ENCODE measurements at regions not wholly inside any gene's neighbourhood (a gene's known extent, or its start where the extent isn't known, plus 50 kb on each side); places are given as distances from the start of the nearest gene placed in this dataset.

- Histone ChIP-seq H3K27me3 (ENCODE audit: control insufficient read depth, insufficient read depth, low read length) (no peaks in the 10 kb centered on the region), H2AK5ac (ENCODE audit: low read depth, low read length) (no peak overlapping the region), H3K9me3 (ENCODE audit: control insufficient read depth, insufficient read depth, low read length) (no peaks in the 10 kb centered on the region), H4K5ac (ENCODE audit: low read depth, low read length) (no peak overlapping the region), H3K36me3 (ENCODE audit: control insufficient read depth, insufficient read depth, low read length) (no peaks in the 10 kb centered on the region), H2BK15ac (ENCODE audit: low read depth, low read length) (no peak overlapping the region), H4K8ac (ENCODE audit: low read depth in 2 of 2, low read length in 2 of 2) (no peak overlapping the region), H3K79me1 (ENCODE audit: low read depth in 1 of 2, low read length in 2 of 2) (no peaks in the 10 kb centered on the region), H3K9ac (ENCODE audit: low read depth, low read length) (no peak overlapping the region), H3K4me3 (ENCODE audit: insufficient read depth, low read depth, low read length) (no peak overlapping the region), H2AFZ (replicated peaks; ENCODE audit: low read length, poor library complexity) (peak overlapping the region; percentile 32), H3K18ac (ENCODE audit: low read depth, low read length) (no peak overlapping the region), H2AK9ac (replicated peaks; ENCODE audit: low read depth, low read length, poor library complexity) (no peak overlapping the region), H3K14ac (replicated peaks; ENCODE audit: low read depth, low read length) (no peak overlapping the region), H2BK5ac (ENCODE audit: low read depth, low read length, poor library complexity, severe bottlenecking) (no peak overlapping the region), H3K27ac (ENCODE audit: insufficient read depth, low read length) (no peak overlapping the region), H3K9me1 (ENCODE audit: insufficient read depth, low read length) (peaks cover 6% of the 10 kb centered on the region; the same call in 1 of the 2 replicates), H3K23ac (ENCODE audit: low read depth, low read length) (no peak overlapping the region), H2BK20ac (ENCODE audit: low read depth, low read length) (no peak overlapping the region), H3K4me2 (ENCODE audit: low read depth, low read length) (no peak overlapping the region), H3K56ac (ENCODE audit: extremely low read depth, insufficient read depth, low read length) (no peak overlapping the region), H4K91ac (ENCODE audit: insufficient read depth, low read depth, low read length) (no peak overlapping the region), H4K20me1 (ENCODE audit: insufficient read depth, low read length) (no peaks in the 10 kb centered on the region), H3K4ac (ENCODE audit: low read depth, low read length) (no peak overlapping the region; the same call in 1 of the 2 replicates), H2BK120ac (ENCODE audit: low read depth, low read length) (no peak overlapping the region), H3K4me1 (ENCODE audit: control insufficient read depth, insufficient read depth, low read length) (no peaks in the 10 kb centered on the region)
- intact Hi-C loops (cut with micrococcal nuclease) = no loop called here
- in situ Hi-C loops (cut with MboI; ENCODE audit: low sequenced_read_pairs) = loop anchor here (25.0 kb wide), 1 partner anchor 279 kb away; no protein-coding TSS in a partner anchor
- BruUV-seq (replicated peaks) = no TSS peak
- no peak for ATAC-seq (ENCODE audit: low read depth)
- no peak for TF ChIP-seq RAD21 (IDR thresholded peaks at IDR 0.05; ENCODE audit: low read length)
- no peak for TF ChIP-seq CTCF (conservative IDR thresholded peaks at IDR 0.05; ENCODE audit: low read depth, low read length)
- TF ChIP-seq RCOR1 (IDR thresholded peaks at IDR 0.05; ENCODE audit: insufficient replicate concordance, low read length) = no peak
- TF ChIP-seq POLR2A (IDR thresholded peaks at IDR 0.05; ENCODE audit: low read depth, low read length) = no peak
- no peak for TF ChIP-seq SMC3 (IDR thresholded peaks at IDR 0.05; ENCODE audit: low read depth, low read length)
- TF ChIP-seq BHLHE40 (IDR thresholded peaks at IDR 0.05; ENCODE audit: low read depth, low read length) = no peak
- TF ChIP-seq CEBPB (IDR thresholded peaks at IDR 0.05; ENCODE audit: low read depth, low read length) = no peak
- TF ChIP-seq, protein P1, sequence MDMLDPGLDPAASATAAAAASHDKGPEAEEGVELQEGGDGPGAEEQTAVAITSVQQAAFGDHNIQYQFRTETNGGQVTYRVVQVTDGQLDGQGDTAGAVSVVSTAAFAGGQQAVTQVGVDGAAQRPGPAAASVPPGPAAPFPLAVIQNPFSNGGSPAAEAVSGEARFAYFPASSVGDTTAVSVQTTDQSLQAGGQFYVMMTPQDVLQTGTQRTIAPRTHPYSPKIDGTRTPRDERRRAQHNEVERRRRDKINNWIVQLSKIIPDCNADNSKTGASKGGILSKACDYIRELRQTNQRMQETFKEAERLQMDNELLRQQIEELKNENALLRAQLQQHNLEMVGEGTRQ (IDR thresholded peaks at IDR 0.05; ENCODE audit: low read depth, low read length) = no peak
- TF ChIP-seq, protein P2, sequence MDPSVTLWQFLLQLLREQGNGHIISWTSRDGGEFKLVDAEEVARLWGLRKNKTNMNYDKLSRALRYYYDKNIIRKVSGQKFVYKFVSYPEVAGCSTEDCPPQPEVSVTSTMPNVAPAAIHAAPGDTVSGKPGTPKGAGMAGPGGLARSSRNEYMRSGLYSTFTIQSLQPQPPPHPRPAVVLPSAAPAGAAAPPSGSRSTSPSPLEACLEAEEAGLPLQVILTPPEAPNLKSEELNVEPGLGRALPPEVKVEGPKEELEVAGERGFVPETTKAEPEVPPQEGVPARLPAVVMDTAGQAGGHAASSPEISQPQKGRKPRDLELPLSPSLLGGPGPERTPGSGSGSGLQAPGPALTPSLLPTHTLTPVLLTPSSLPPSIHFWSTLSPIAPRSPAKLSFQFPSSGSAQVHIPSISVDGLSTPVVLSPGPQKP (IDR thresholded peaks at IDR 0.05; ENCODE audit: borderline replicate concordance, low read depth, low read length) = no peak
- TF ChIP-seq FOS (IDR thresholded peaks at IDR 0.05; ENCODE audit: low read depth, low read length) = no peak
- CTCF ChIA-PET = no interaction called here
- dilution Hi-C loops (cut with HindIII; ENCODE audit: low sequenced_read_pairs, unreplicated experiment) = no loop called here
- 60% methylated on average over 1 of the region's 9 CpGs; no CpG with 5 or more reads in 1 of the 2 experiments for WGBS, 2 experiments (ENCODE audit: extremely low coverage in 2 of 2, insufficient read length in 1 of 2)
- DNase-seq = no peak
- POLR2A ChIA-PET (ENCODE audit: unreplicated experiment) = no interaction called here
Observed at GRCh38 chr7:113291058-113291457, 172.7 kb upstream of the SMIM30 start.

All from IMR-90 (cell line).